Calu3 (cell line): ENCODE measurements at regions not wholly inside any gene's neighbourhood (a gene's known extent, or its start where the extent isn't known, plus 50 kb on each side); places are given as distances from the start of the nearest gene placed in this dataset.
"Not testable (repeated sequence)": the region's sequence is repeated elsewhere in the genome, so short reads cannot be mapped to it uniquely, and the experiment has no call there.

ENCODE experiments used
- BruUV-seq: library from RNA; stranded (reverse); fragments of 400-500 nt; replicated peaks from 2 replicates; lab custom pipeline; 2021; lab: Mats Ljungman, UMichigan
- CTCF ChIA-PET: fragments of 300-600 bp; sonication (Branson Sonifier 250); formaldehyde crosslinking; loops from one replicate; lab custom pipeline; 2022; ENCODE audit warnings: antibody characterized with exemption; lab: Charles Lee
- DNase-seq: peaks from one replicate; pipeline ENCODE4 v3.0.0; 2022
- H3K27ac Mint-ChIP-seq: one replicate; pipeline ENCODE4 v1.8.0; 2022; ENCODE audit warnings: mixed read lengths; ENCODE audit not compliant: unreplicated experiment
- H3K27me3 Mint-ChIP-seq: one replicate; pipeline ENCODE4 v1.8.0; 2022; ENCODE audit warnings: mixed read lengths; ENCODE audit not compliant: unreplicated experiment
- H3K36me3 Mint-ChIP-seq: one replicate; pipeline ENCODE4 v1.8.0; 2022; ENCODE audit warnings: mild to moderate bottlenecking, moderate library complexity, mixed read lengths; ENCODE audit not compliant: insufficient read depth, unreplicated experiment
- H3K4me1 Mint-ChIP-seq: one replicate; pipeline ENCODE4 v1.8.0; 2022; ENCODE audit warnings: mild to moderate bottlenecking, low read depth, mixed read lengths; ENCODE audit not compliant: unreplicated experiment
- H3K4me3 Mint-ChIP-seq: one replicate; pipeline ENCODE4 v1.8.0; 2022; ENCODE audit warnings: mild to moderate bottlenecking, low read depth, moderate library complexity, mixed read lengths; ENCODE audit not compliant: unreplicated experiment
- H3K9me3 Mint-ChIP-seq: one replicate; pipeline ENCODE4 v1.8.0; 2022; ENCODE audit warnings: low read depth, mixed read lengths; ENCODE audit not compliant: unreplicated experiment
- intact Hi-C: fragments of 100-400 bp; cut with micrococcal nuclease; formaldehyde crosslinking; loops from one replicate; pipeline ENCODE4 v1.10.0; 2022; ENCODE audit not compliant: unreplicated experiment
- TF ChIP-seq, protein P1 (sequence below): fragments of 200-600 bp; IDR thresholded peaks from one replicate; pipeline ENCODE4 v1.8.0; 2022; ENCODE audit warnings: antibody characterized with exemption; ENCODE audit not compliant: unreplicated experiment

DNA sequence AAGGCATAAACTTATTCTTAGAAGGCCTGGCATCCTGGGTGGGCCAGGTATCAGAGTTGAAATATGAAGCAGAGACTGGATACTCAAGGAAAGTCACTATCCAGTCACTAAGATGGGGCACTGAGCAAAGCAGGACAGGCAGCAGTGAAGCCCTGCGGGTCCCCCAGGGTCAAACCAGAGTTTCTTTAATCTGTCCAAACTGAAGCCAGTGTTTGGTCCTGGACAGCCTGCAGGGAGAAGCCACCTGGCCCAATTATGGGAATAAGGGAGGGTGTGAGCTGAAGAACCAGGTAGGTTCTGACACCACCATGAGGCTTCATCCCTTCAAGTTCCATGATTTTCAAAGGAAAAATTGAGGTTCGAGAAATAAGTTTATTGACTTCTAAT, 109.7 kb upstream of the FOXN2 start:
- CTCF ChIA-PET: no interaction called here
- Mint-ChIP-seq H3K4me3 (no peak overlapping the region), H3K27ac (no peak overlapping the region), H3K27me3 (no peaks in the 10 kb centered on the region), H3K9me3 (no peaks in the 10 kb centered on the region), H3K36me3 (no peaks in the 10 kb centered on the region), H3K4me1 (peaks cover 6% of the 10 kb centered on the region)
- no peak for DNase-seq
- TF ChIP-seq, protein P1, sequence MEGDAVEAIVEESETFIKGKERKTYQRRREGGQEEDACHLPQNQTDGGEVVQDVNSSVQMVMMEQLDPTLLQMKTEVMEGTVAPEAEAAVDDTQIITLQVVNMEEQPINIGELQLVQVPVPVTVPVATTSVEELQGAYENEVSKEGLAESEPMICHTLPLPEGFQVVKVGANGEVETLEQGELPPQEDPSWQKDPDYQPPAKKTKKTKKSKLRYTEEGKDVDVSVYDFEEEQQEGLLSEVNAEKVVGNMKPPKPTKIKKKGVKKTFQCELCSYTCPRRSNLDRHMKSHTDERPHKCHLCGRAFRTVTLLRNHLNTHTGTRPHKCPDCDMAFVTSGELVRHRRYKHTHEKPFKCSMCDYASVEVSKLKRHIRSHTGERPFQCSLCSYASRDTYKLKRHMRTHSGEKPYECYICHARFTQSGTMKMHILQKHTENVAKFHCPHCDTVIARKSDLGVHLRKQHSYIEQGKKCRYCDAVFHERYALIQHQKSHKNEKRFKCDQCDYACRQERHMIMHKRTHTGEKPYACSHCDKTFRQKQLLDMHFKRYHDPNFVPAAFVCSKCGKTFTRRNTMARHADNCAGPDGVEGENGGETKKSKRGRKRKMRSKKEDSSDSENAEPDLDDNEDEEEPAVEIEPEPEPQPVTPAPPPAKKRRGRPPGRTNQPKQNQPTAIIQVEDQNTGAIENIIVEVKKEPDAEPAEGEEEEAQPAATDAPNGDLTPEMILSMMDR: no peak
- BruUV-seq: no TSS peak
- intact Hi-C loops: no loop called here

DNA sequence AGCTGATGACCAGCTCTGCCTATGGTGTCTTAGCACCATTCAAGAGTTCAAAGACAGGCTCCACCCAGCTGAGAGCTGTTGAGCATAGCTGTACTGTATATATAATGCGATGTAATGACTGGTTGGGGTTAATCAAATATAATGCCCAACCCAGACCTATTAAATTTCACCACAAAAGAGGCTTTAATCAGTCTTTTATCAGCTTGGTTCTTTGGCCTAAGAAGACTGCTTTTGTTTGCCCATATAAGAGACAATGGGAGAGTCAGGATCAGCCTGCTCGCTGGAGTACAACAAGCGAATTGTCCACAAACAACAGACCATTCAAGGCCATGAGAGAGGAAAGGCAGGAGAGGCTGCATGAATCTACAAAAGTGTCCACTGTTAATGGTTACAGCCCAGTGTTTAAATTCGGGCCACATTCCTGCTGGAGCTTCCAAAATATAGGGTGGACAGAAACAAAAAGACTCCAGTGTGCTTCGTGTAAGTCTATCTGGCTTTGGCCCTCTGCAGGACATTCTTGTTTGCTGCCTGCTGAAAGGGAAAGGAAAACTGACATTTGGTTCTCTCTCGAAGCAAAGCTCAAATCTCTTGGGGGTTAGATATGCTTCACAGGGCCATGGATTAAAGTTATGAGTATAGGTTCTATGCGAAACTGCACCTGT, 109.2 kb upstream of the FOXN2 start:
- Mint-ChIP-seq H3K4me3 (no peak overlapping the region), H3K36me3 (no peaks in the 10 kb centered on the region), H3K4me1 (peaks cover 8% of the 10 kb centered on the region), H3K27ac (no peak overlapping the region), H3K27me3 (no peaks in the 10 kb centered on the region), H3K9me3 (no peaks in the 10 kb centered on the region)
- TF ChIP-seq, protein P1: no peak
- no TSS peak for BruUV-seq
- CTCF ChIA-PET: no interaction called here
- DNase-seq: no peak
- intact Hi-C loops: no loop called here

DNA sequence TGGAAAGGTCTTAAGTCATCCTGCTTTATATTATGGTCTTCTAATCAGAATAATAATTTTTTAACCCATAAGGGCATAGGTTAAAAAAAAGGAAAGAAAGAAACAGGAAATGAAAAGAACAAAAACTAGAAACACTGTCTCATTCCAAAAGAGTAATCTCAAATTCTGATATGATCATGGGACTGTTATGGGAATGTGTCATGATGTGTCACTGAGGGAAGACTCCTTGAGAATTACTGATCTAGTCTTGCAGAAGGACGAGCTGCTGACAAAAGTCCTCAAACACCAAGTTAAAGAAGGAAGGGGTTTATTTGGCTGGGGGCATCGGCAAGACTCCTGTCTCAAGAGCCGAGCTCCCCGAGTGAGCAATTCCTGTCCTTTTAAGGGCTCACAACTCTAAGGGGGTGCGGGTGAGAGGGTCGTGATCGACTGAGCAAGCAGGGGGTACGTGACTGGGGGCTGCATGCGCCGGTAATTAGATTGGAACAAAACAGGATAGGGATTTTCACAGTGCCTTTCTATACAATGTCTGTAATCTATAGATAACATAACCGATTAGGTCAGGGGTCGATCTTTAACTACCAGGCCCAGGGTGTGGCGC, 108.3 kb upstream of the FOXN2 start:
- BruUV-seq, H3K36me3 Mint-ChIP-seq, DNase-seq, intact Hi-C loops, H3K27me3 Mint-ChIP-seq, CTCF ChIA-PET, H3K4me3 Mint-ChIP-seq, H3K27ac Mint-ChIP-seq, H3K9me3 Mint-ChIP-seq: not testable (repeated sequence)
- peaks cover 15% of the 10 kb centered on the region for H3K4me1 Mint-ChIP-seq

DNA sequence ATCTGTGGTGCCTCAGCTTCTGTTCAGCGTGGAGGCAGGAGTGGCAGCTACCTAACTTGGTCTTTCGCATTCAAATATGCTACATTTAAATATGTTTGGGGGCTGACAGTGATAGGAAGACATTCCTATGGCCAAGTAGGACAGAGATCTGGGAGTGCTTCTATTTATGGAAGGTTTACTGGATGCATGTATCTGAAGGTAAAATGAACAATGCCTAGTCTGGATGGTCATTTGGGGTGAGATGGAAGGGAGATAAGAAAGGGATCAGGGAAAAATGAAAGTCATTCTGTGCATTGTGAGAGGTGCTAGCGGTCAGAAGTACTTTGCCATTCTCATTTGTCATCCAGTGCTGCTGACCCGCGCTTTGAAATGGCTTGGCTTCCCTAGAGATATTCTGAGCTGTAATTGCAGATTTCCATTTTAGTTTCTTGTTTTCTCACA, 107.3 kb upstream of the FOXN2 start:
- Mint-ChIP-seq H3K4me3 (no peak overlapping the region), H3K27ac (no peak overlapping the region), H3K36me3 (no peaks in the 10 kb centered on the region), H3K27me3 (no peaks in the 10 kb centered on the region), H3K4me1 (peaks cover 15% of the 10 kb centered on the region), H3K9me3 (no peaks in the 10 kb centered on the region)
- CTCF ChIA-PET: no interaction called here
- intact Hi-C loops: no loop called here
- TF ChIP-seq, protein P1: no peak
- no peak for DNase-seq
- no TSS peak for BruUV-seq

DNA sequence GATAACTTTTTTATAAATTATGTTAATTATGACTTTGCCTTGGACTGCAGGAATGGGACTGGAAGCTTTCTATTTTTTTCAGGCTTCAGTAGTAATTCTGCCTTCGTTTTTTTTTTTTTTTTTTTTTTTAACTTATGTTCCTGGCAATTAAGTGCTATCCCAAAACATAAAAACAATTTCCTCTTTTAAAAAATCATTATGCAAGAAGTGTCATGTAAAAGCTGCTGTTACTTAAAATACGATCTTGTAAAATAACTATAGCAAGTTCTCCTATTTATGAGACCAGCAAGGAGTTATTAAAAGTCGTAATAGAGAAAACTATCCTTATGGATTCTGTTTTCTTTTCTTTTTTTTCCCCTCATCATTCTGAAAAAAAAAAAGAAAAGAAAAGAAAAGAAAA, 106.6 kb upstream of the FOXN2 start:
- Mint-ChIP-seq H3K4me3 (no peak overlapping the region), H3K27ac (no peak overlapping the region), H3K4me1 (peaks cover 15% of the 10 kb centered on the region), H3K36me3 (no peaks in the 10 kb centered on the region), H3K27me3 (no peaks in the 10 kb centered on the region), H3K9me3 (no peaks in the 10 kb centered on the region)
- intact Hi-C loops: no loop called here
- CTCF ChIA-PET: no interaction called here
- DNase-seq: no peak
- no TSS peak for BruUV-seq
- TF ChIP-seq, protein P1: no peak
